ENCODE measurements at regions not wholly inside any gene's neighbourhood (a gene's known extent, or its start where the extent isn't known, plus 50 kb on each side); places are given as distances from the start of the nearest gene placed in this dataset.

DNA sequence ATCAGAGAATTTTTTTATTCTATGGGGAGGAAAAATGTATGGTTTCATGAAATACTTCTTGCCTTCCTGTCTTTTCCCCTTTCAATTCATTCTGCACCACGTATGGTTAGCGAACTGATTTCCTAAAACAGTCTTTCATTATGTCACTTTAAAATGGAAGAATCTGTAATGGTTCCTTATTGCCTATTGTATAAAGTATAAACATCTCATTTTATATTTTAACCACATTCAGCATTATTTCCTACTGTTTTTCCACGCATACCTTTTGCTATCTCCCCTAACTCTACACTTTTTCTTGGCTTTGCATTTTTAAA lies 232.3 kb upstream of the B3GALT2 start:
- TF ChIP-seq, protein P1, sequence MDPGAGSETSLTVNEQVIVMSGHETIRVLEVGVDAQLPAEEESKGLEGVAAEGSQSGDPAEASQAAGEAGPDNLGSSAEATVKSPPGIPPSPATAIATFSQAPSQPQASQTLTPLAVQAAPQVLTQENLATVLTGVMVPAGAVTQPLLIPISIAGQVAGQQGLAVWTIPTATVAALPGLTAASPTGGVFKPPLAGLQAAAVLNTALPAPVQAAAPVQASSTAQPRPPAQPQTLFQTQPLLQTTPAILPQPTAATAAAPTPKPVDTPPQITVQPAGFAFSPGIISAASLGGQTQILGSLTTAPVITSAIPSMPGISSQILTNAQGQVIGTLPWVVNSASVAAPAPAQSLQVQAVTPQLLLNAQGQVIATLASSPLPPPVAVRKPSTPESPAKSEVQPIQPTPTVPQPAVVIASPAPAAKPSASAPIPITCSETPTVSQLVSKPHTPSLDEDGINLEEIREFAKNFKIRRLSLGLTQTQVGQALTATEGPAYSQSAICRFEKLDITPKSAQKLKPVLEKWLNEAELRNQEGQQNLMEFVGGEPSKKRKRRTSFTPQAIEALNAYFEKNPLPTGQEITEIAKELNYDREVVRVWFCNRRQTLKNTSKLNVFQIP (CRISPR knock-in tag; IDR thresholded peaks at IDR 0.05; ENCODE audit: borderline replicate concordance, low read depth): no peak
- no peak for TF ChIP-seq ZFP30 (CRISPR knock-in tag; IDR thresholded peaks at IDR 0.05)
- no peak for TF ChIP-seq PPARA (CRISPR knock-in tag; IDR thresholded peaks at IDR 0.05; ENCODE audit: borderline replicate concordance)
- TF ChIP-seq, protein P2, sequence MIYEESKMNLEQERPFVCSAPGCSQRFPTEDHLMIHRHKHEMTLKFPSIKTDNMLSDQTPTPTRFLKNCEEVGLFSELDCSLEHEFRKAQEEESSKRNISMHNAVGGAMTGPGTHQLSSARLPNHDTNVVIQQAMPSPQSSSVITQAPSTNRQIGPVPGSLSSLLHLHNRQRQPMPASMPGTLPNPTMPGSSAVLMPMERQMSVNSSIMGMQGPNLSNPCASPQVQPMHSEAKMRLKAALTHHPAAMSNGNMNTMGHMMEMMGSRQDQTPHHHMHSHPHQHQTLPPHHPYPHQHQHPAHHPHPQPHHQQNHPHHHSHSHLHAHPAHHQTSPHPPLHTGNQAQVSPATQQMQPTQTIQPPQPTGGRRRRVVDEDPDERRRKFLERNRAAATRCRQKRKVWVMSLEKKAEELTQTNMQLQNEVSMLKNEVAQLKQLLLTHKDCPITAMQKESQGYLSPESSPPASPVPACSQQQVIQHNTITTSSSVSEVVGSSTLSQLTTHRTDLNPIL (CRISPR knock-in tag; IDR thresholded peaks at IDR 0.05; ENCODE audit: low read depth): no peak
- TF ChIP-seq, protein P3, sequence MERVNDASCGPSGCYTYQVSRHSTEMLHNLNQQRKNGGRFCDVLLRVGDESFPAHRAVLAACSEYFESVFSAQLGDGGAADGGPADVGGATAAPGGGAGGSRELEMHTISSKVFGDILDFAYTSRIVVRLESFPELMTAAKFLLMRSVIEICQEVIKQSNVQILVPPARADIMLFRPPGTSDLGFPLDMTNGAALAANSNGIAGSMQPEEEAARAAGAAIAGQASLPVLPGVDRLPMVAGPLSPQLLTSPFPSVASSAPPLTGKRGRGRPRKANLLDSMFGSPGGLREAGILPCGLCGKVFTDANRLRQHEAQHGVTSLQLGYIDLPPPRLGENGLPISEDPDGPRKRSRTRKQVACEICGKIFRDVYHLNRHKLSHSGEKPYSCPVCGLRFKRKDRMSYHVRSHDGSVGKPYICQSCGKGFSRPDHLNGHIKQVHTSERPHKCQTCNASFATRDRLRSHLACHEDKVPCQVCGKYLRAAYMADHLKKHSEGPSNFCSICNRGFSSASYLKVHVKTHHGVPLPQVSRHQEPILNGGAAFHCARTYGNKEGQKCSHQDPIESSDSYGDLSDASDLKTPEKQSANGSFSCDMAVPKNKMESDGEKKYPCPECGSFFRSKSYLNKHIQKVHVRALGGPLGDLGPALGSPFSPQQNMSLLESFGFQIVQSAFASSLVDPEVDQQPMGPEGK (CRISPR knock-in tag; IDR thresholded peaks at IDR 0.05; ENCODE audit: borderline replicate concordance): no peak
- no peak for TF ChIP-seq RARB (CRISPR knock-in tag; IDR thresholded peaks at IDR 0.05)
- TF ChIP-seq CSDC2 (CRISPR knock-in tag; IDR thresholded peaks at IDR 0.05): no peak
- TF ChIP-seq ESRRG (CRISPR knock-in tag; IDR thresholded peaks at IDR 0.05): no peak
- no peak for TF ChIP-seq ARNTL (CRISPR knock-in tag; IDR thresholded peaks at IDR 0.05; ENCODE audit: borderline replicate concordance, low read depth)
- TF ChIP-seq ZFP3 (CRISPR knock-in tag; IDR thresholded peaks at IDR 0.05): no peak
- no peak for TF ChIP-seq ISL1 (CRISPR knock-in tag; IDR thresholded peaks at IDR 0.05)
- no peak for TF ChIP-seq TOX (CRISPR knock-in tag; IDR thresholded peaks at IDR 0.05; ENCODE audit: borderline replicate concordance)
- TF ChIP-seq ZC3H10 (CRISPR knock-in tag; IDR thresholded peaks at IDR 0.05): no peak
